ENCODE measurements at regions not wholly inside any gene's neighbourhood (a gene's known extent, or its start where the extent isn't known, plus 50 kb on each side); places are given as distances from the start of the nearest gene placed in this dataset.
A peak's percentile ranks its signal among the peaks of the same experiment; 100 is the strongest.

DNA sequence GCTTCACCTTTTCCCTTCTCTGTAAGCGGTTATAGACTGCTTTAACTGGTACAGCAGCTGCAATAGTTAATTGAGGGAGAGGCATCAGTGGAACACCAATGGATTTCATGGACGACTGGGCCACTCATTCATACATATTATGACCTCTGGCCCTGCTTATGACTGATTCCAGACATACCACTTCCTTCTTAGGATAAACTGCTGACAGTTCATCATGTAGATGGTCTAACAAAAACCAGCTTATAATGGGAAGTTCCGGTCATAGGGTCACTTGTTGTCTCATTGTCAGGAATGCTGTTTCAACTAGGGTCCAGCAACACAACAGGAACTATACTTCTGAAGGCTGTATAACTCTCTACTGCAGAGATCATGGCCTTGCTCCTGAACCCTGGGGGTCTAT, 265.2 kb upstream of the RASA1 start:
- ATAC-seq, result peak in 2 of 4 donors; percentile 41 to 44
- no peak for DNase-seq
- WGBS, 2 donors, result 64 to 69% methylated on average over 3 of the region's 3 CpGs
- FAIRE-seq, result no peak
- intact Hi-C loops (cut with DNase I), result no loop called here
- H3K4me1 ChIP-seq, result no peaks in the 10 kb centered on the region
- H3K4me3 ChIP-seq, result no peak overlapping the region
- H3K36me3 ChIP-seq, result no peaks in the 10 kb centered on the region
- TF ChIP-seq CTCF (IDR thresholded peaks at IDR 0.05), result no peak
- H3K27ac ChIP-seq, result no peak overlapping the region
- H3K9me3 ChIP-seq, result no peaks in the 10 kb centered on the region
- no peaks in the 10 kb centered on the region for H3K27me3 ChIP-seq

- intact Hi-C loops (cut with DNase I), result no loop called here
- DNase-seq (no peak), FAIRE-seq (no peak), ATAC-seq (no peak)
- H3K9me3 ChIP-seq, result no peaks in the 10 kb centered on the region
- no peaks in the 10 kb centered on the region for H3K27me3 ChIP-seq
- 82 to 91% methylated on average over 3 of the region's 3 CpGs for WGBS, 2 donors
- no peak overlapping the region for H3K27ac ChIP-seq
- H3K4me3 ChIP-seq, result no peak overlapping the region
- no peak for TF ChIP-seq CTCF (IDR thresholded peaks at IDR 0.05)
- no peaks in the 10 kb centered on the region for H3K36me3 ChIP-seq
- no peaks in the 10 kb centered on the region for H3K4me1 ChIP-seq
Observed at GRCh38 chr5:87004101-87004500, 263.6 kb upstream of the RASA1 start.

- FAIRE-seq, result no peak
Observed at GRCh38 chr5:87007737-87008136, 259.9 kb upstream of the RASA1 start.

GRCh38 chr5:87008751-87009560, 258.7 kb upstream of the RASA1 start:
- Histone ChIP-seq H3K27ac (no peak overlapping the region), H3K9me3 (no peaks in the 10 kb centered on the region), H3K4me3 (no peak overlapping the region), H3K27me3 (no peaks in the 10 kb centered on the region), H3K36me3 (no peaks in the 10 kb centered on the region), H3K4me1 (no peaks in the 10 kb centered on the region)
- ATAC-seq, result no peak
- DNase-seq, result no peak
- 38 to 62% methylated on average over 5 of the region's 5 CpGs for WGBS, 2 donors
- FAIRE-seq, result no peak
- intact Hi-C loops (cut with DNase I), result no loop called here
- TF ChIP-seq CTCF (IDR thresholded peaks at IDR 0.05), result no peak

More at GRCh38 chr5:87007737-87008136, 259.9 kb upstream of the RASA1 start:
- H3K27ac ChIP-seq, result no peak overlapping the region
- H3K27me3 ChIP-seq, result no peaks in the 10 kb centered on the region
- DNase-seq (no peak), ATAC-seq (no peak)
- intact Hi-C loops (cut with DNase I), result no loop called here
- no peaks in the 10 kb centered on the region for H3K36me3 ChIP-seq
- no peaks in the 10 kb centered on the region for H3K4me1 ChIP-seq
- no peak for TF ChIP-seq CTCF (IDR thresholded peaks at IDR 0.05)
- H3K4me3 ChIP-seq, result no peak overlapping the region
- no peaks in the 10 kb centered on the region for H3K9me3 ChIP-seq

GRCh38 chr5:87010736-87011135, 256.9 kb upstream of the RASA1 start:
- no peak for DNase-seq
- Histone ChIP-seq H3K4me3 (no peak overlapping the region), H3K36me3 (no peaks in the 10 kb centered on the region), H3K27ac (no peak overlapping the region), H3K9me3 (no peaks in the 10 kb centered on the region), H3K4me1 (no peaks in the 10 kb centered on the region), H3K27me3 (no peaks in the 10 kb centered on the region)
- TF ChIP-seq CTCF (IDR thresholded peaks at IDR 0.05), result no peak
- 31 to 37% methylated on average over 3 of the region's 3 CpGs for whole genome bisulfite sequencing, 2 donors
- ATAC-seq, result no peak
- intact Hi-C loops (cut with DNase I), result no loop called here
- FAIRE-seq, result no peak

All from pancreas (tissue), 10 donors.